Endothelial cell of umbilical vein (primary cell): ENCODE measurements at regions not wholly inside any gene's neighbourhood (a gene's known extent, or its start where the extent isn't known, plus 50 kb on each side); places are given as distances from the start of the nearest gene placed in this dataset.

Experiments used
- BruUV-seq: library from RNA; stranded (reverse); fragments of 400-500 nt; replicated peaks from 2 replicates; lab custom pipeline; 2021; lab: Mats Ljungman, UMichigan
- CTCF ChIA-PET: fragments of 300-600, 350-600 bp; sonication (Branson Sonifier 250); formaldehyde crosslinking; loops from one replicate; lab custom pipeline; 2021; ENCODE audit warnings: antibody characterized with exemption, inconsistent platforms; lab: Charles Lee
- POLR2A ChIA-PET: fragments of 300-600, 350-600 bp; sonication (Branson Sonifier 250); formaldehyde crosslinking; loops from one replicate; lab custom pipeline; 2021; ENCODE audit warnings: antibody characterized with exemption, inconsistent platforms; lab: Charles Lee
- DNase-seq: peaks from one replicate; pipeline ENCODE4 v3.0.0-alpha.2; 2011; ENCODE audit warnings: low read depth, low spot score
- FAIRE-seq: peaks from 2 replicates; lab custom pipeline; 2011; peaks lifted over from hg19 to GRCh38; lab: Jason Lieb, UNC
- H2AFZ ChIP-seq: 2 replicates; pipeline ENCODE4 v1.6.0; 2012; ENCODE audit warnings: low read depth, low read length, control low read depth, inconsistent platforms
- H3K27ac ChIP-seq: 2 replicates; pipeline ENCODE4 v1.5.1; 2011; ENCODE audit warnings: low read depth, mild to moderate bottlenecking, control low read depth, low read length, moderate library complexity; ENCODE audit not compliant: insufficient read depth
- H3K27me3 ChIP-seq, 2 experiments: 2 replicates each; pipeline versions ENCODE4 v1.6.0 to v1.6.1; 2011; ENCODE audit warnings: low read length in 2 of 2, mixed read lengths in 1 of 2; ENCODE audit not compliant: control insufficient read depth in 2 of 2, insufficient read depth in 2 of 2
- H3K36me3 ChIP-seq, 2 experiments: 2 replicates in 1 of 2; 3 replicates in 1 of 2; pipeline ENCODE4 v1.5.1; 2011; ENCODE audit warnings: low read length in 2 of 2, mild to moderate bottlenecking in 1 of 2, moderate library complexity in 1 of 2; ENCODE audit not compliant: control insufficient read depth in 2 of 2, insufficient read depth in 2 of 2; ENCODE audit errors: extremely low read depth in 1 of 2
- H3K4me1 ChIP-seq: 3 replicates; pipeline ENCODE4 v1.5.1; 2011; ENCODE audit warnings: mild to moderate bottlenecking, low read length; ENCODE audit not compliant: control insufficient read depth, insufficient read depth; ENCODE audit errors: extremely low read depth
- H3K4me2 ChIP-seq: 2 replicates; pipeline ENCODE4 v1.6.1; 2011; ENCODE audit warnings: low read length, control low read depth, mixed read lengths; ENCODE audit not compliant: insufficient read depth
- H3K4me3 ChIP-seq, 3 experiments: fragments of 200-600 bp in 1 of 3; sonication (generic), shearing (Covaris generic) in 1 of 3; replicated peaks in 1 of 3; 2 replicates each; pipeline ENCODE4 v1.5.1; 2011 to 2016; ENCODE audit warnings: control low read depth in 3 of 3, low read length in 3 of 3, mild to moderate bottlenecking in 2 of 3, inconsistent platforms in 1 of 3, low read depth in 1 of 3, moderate library complexity in 1 of 3; ENCODE audit not compliant: insufficient read depth in 1 of 3
- H3K79me2 ChIP-seq: 2 replicates; pipeline ENCODE4 v1.6.0; 2012; ENCODE audit warnings: low read length, inconsistent platforms; ENCODE audit not compliant: control insufficient read depth, insufficient read depth
- H3K9ac ChIP-seq: replicated peaks from 2 replicates; pipeline ENCODE3; 2011; ENCODE audit warnings: low read length, control low read depth; ENCODE audit not compliant: insufficient read depth; ENCODE audit errors: extremely low read depth
- H3K9me1 ChIP-seq: replicated peaks from 3 replicates; pipeline ENCODE4 v1.6.0; 2011; ENCODE audit warnings: mild to moderate bottlenecking, low read length; ENCODE audit not compliant: control insufficient read depth, insufficient read depth; ENCODE audit errors: extremely low read depth
- H3K9me3 ChIP-seq: replicated peaks from 2 replicates; pipeline ENCODE4 v1.5.1; 2012; ENCODE audit warnings: low read length, inconsistent platforms; ENCODE audit not compliant: control insufficient read depth, insufficient read depth
- H4K20me1 ChIP-seq: replicated peaks from 2 replicates; pipeline ENCODE3; 2011; ENCODE audit warnings: mild to moderate bottlenecking, low read length; ENCODE audit not compliant: control insufficient read depth, insufficient read depth; ENCODE audit errors: extremely low read depth
- CTCF ChIP-seq, 2 donors: IDR thresholded peaks; 1 replicate in 1 of 2; 2 replicates in 1 of 2; pipeline ENCODE4 v1.5.1; 2011; ENCODE audit warnings: low read length in 2 of 2, mild to moderate bottlenecking in 2 of 2, moderate library complexity in 2 of 2, control low read depth in 1 of 2, inconsistent platforms in 1 of 2, low read depth in 1 of 2; ENCODE audit not compliant: insufficient read depth in 1 of 2; ENCODE audit errors: extremely low read depth in 1 of 2
- JUN ChIP-seq: IDR thresholded peaks from 2 replicates; pipeline ENCODE4 v1.6.1; 2011; ENCODE audit warnings: borderline replicate concordance, low read depth; ENCODE audit not compliant: insufficient read length, insufficient read depth
- dilution Hi-C: fragments of 300-500 bp; cut with MboI; formaldehyde crosslinking; loops from one replicate; pipeline ENCODE4 v1.15.0; 2019; ENCODE audit warnings: low sequenced_read_pairs; ENCODE audit not compliant: extremely low pct_ligation_motif_present
- intact Hi-C: fragments of 100-400 bp; cut with micrococcal nuclease; formaldehyde crosslinking; loops from one replicate; pipeline ENCODE4 v1.10.0; 2022

- FAIRE-seq (no peak), DNase-seq (no peak)
- H3K36me3 ChIP-seq: no peaks in the 10 kb centered on the region
- H3K9me3 ChIP-seq: no peaks in the 10 kb centered on the region
- no TSS peak for BruUV-seq
- H3K27ac ChIP-seq: no peak overlapping the region
- no peak for TF ChIP-seq JUN
- no peak overlapping the region for H3K4me3 ChIP-seq
- H2AFZ ChIP-seq: no peak overlapping the region
- dilution Hi-C loops: no loop called here
- no peaks in the 10 kb centered on the region for H3K27me3 ChIP-seq
- ChIA-PET CTCF (interaction anchor here (1.2 kb wide), 2 partner anchors 15 to 17 kb away, joined by 3 read pairs; no protein-coding TSS in a partner anchor), POLR2A (no interaction called here)
- H3K9ac ChIP-seq: no peak overlapping the region
- H3K4me2 ChIP-seq: no peak overlapping the region
- no peaks in the 10 kb centered on the region for H4K20me1 ChIP-seq
- intact Hi-C loops: no loop called here
- H3K79me2 ChIP-seq: no peaks in the 10 kb centered on the region
- no peaks in the 10 kb centered on the region for H3K9me1 ChIP-seq
- H3K4me1 ChIP-seq: no peaks in the 10 kb centered on the region
Measured at GRCh38 chr2:145065342-145065741, 545.4 kb upstream of the ZEB2 start.

GRCh38 chr2:145064511-145064910 is 544.6 kb upstream of the ZEB2 start:
- Histone ChIP-seq H3K9ac (no peak overlapping the region), H3K27me3 (no peaks in the 10 kb centered on the region), H3K4me3 (no peak overlapping the region), H2AFZ (no peak overlapping the region), H3K4me2 (no peak overlapping the region), H3K79me2 (no peaks in the 10 kb centered on the region), H3K9me1 (no peaks in the 10 kb centered on the region), H3K27ac (no peak overlapping the region), H3K4me1 (no peaks in the 10 kb centered on the region), H3K9me3 (no peaks in the 10 kb centered on the region), H4K20me1 (no peaks in the 10 kb centered on the region), H3K36me3 (no peaks in the 10 kb centered on the region)
- ChIA-PET POLR2A (no interaction called here), CTCF (interaction anchor here (1.2 kb wide), 1 partner anchor 17 kb away, joined by 3 read pairs; no protein-coding TSS in a partner anchor)
- no peak for DNase-seq
- intact Hi-C loops (no loop called here), dilution Hi-C loops (no loop called here)
- TF ChIP-seq CTCF (IDR thresholded peaks at IDR 0.05; ENCODE audit: extremely low read depth in 1 of 2, insufficient read depth in 1 of 2, low read depth in 1 of 2, low read length in 2 of 2): no peak
- FAIRE-seq: no peak
- BruUV-seq: no TSS peak
